ENCODE measurements at regions not wholly inside any gene's neighbourhood (a gene's known extent, or its start where the extent isn't known, plus 50 kb on each side); places are given as distances from the start of the nearest gene placed in this dataset.

DNA sequence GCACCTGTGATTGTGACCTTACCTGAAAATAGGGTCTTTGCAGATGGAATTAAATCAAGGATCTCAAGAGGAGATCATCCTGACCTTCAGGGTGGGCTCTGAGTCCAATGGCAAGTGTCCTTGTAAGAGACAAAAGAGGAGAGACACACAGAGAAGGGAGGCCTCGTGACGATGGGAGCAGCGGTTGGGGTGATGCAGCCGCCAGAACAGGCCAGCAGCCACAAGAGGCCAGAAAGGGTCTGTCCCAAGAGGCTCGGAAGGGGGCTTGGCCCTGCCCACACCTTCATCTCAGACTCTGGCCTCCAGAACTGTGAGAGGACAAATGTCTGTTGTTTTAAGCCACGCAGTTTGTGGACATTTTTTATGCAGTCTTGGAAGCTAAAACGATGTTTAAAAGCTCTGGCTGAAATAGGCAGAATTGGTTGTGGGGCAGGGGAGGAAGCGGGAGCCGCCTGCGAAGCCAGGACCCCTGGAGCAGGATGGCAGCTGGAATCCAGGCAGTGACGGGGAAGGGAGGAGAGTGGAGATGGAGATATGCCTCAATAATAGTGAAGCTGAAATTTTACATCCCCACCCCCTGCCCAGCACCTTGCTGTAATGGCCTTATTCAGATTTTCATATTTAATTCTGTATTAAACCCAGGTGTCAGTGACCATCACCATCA, 216.4 kb downstream of the ANKRD60 start:
- no peak for DNase-seq

DNA sequence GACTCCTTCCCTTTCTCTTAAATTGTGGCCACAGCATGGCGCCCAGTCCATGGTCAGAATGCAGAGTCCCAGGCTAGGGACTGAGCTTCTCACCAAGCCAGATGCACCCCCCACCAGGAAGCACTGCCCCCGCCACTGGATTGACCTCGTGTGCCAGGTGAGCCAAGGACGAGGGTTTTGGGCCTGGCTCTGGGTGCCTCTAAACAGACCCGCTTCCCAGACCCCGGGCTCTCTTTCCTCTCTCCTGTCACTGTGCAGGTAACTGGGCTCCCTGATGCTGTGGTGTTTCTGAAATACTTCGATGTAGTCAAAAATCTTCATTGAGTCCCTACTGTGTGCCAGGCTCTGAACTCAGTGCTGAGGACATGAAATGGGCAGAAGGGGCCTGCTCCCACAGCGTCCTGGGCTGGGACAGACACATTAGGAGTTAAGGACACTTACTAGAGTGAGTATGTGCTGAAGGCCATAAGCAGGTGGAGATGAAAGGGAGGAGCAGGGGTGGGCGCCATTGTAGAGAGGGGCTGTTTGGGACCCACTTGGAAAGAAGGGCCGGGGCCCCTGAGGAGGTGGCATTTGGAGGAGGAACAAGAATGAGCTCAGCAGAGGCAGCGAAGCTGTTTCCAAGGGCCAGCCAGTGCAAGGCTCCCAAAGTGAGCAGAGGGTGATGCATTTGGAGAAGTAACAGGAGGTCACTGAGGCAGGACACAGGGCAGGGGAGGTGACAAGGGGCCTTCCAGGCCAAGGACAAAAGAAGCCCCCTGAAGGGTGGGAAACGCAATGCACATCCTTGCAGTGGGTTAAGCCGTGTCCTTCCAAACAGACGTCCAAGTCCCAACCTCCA, 217.1 kb downstream of the ANKRD60 start:
- DNase-seq = no peak

DNA sequence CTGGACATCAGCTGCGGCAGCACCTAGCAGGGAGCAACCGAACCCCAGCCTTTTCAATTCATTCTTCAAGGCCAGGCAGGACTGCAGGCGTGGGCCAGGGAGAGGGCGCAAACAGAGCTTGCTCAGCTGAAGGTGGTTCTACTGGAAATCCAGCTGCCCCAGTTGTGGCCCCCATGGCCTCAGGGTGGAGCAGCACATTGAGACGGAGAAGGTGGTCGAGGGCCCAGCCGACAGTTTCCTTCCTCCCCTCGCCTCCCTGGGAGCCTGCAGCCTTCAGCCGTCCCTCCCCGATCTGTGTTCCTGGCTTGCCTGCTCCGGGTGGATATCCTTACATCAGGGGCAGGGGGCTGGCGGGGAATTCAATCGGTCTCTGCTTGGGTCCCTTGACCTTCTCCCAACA, 217.8 kb downstream of the ANKRD60 start:
- DNase-seq = no peak

DNA sequence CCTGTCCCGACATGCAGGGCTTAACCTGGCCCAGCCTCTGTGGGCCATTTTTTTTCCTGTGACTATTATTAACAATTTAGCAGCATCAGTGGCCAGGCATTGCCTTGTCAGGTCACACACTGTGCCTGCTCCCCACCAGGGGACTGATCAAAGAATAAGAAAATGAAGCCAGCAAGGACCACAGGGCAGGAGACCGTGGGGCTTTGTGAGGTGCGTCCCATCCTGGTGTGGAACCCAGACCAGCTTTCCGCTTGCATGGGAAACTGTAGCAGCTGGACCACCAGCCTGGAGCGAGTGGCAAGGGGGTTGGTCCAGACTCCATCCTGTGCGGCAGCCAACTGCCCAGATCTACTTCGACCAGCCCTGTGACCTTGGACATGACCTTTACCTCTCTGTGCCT, 218.3 kb downstream of the ANKRD60 start:
- DNase-seq = no peak

DNA sequence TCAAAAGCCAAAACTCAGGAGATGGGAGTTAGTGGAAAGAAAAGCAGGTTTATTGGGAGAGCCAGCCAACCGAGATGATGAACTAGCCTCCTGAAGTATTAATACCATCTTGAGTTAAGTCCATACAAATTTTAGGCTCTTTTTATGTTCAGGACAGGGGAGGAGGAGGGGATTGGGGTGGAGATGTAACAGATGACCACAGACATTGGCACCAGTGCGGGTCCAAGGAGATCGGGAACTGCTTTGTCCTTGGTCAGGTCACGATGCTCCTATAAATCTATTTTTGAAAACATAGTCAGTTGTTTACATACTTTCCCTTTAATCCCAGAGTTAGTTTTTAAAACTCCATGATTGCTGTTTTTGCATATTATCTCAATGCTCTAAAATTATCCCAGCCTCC, 219.6 kb downstream of the ANKRD60 start:
- DNase-seq = no peak

DNA sequence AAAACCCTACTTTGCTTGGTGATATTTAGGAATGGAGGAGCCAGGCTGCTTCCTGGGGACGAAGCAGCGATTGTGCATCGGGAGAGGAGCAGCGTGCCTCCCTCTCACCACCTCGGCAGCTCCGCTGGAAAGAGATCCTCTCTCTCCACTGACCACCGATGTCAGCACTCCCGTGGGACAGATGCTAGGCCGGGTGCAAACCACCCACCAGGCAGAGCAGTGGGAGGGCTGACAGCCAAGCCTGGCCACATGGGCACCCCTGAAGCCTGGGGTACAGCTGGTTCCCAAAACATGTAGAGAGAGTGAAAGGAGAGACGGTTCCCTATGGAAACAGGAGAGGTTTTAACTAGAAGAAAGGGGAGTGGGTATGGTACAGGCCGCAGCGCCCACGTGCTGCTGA, 220.0 kb downstream of the ANKRD60 start:
- DNase-seq = no peak

DNA sequence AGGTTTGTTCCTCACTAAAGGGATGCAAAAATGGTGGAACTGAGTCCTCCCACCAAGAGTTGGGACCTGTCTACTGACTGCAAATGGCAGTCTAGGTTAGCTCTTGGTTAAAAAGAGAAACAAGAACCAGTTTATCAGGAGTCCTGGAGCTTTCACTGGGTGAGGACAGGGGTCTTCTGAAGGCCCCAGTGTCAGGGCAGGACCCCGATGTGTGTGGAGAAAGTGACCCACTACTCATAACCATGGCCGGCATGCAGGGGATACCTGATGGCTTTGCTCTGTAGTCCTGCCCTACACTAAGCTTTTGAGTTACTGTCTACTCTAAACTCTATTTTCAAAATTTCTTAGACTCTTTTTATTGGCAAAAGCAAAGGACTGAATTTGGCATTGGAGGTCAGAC, 220.5 kb downstream of the ANKRD60 start:
- no peak for DNase-seq

DNA sequence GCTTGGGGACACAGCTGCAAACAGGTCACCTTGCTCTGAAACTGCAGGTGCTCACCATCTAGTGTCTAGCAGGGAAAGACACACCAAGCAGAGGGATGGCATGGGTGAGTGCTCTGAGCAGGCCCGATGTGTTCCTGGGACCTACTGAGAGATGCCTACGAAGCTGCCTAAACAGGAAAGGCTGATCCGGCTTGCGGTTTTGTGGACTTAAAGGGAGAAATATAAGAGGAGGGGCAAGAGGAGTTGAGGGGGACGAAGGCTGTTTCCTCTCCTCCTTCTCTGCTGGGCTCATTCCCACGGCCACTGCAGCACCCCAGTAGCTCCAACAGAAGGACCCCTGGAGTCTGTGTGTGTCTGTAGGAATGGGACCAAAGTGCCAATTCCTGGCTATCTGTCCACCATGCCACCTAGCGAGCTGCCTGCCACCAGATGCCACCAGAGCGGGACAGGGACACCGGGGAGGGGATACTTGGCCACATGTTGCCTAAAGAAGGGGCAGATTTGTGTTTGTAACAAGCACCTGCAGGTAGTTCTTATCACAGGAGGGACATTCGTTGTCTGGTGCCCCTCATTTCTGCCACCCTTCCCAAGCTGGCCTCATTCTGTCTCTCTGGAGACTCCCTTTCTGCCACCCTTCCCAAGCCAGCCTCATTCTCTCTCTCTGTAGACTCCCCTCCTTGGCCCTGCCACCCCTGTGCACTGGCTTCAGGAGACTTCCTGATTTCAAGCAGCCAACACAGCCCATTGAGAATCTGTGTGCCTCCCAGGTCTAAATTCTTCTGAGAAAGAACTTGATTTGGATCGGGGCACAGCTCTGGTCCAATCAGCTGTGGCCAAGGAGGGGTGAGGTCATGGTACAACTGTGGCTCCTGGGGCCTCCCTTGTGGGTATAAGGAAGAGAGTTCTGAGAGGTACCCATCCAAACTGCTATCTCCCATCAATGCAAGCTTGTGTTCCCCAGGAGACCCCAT, 221.8 kb downstream of the ANKRD60 start:
- no peak for DNase-seq

DNA sequence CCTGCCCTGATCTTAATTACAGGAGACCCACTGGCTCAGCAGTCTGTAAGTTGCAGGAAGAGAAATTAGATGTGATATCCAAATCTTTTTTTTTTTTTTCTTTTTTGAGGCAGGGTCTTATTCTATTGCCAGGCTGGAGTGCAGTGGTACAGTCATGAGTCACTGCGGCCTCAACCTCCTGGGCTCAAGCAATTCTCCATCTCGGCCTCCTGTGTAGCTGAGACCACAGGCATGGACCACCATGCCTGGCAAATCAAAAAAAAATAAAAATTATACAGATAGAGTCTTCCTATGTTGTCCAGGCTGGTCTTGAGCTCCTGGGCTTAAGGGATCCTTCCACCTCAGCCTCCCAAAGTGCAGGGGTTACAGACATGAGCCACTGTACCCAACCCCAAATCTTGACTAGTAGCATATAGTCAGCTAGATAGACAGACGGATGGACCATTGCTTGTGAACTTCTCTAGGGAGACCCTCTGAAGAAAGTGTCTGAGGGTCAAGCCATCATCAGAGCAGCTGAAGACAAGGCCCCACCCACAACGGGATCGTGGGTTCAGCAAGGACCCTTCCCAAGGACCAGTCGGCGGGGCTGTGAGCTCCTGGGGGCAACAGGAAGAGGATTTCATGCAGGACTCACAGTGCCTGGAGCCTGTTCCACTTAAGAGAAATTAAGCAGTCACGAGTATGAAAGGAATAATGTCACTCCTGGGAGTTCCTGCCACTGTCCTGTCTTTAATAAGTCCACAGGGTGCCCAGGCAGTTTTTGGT, 222.7 kb downstream of the ANKRD60 start:
- DNase-seq = no peak

DNA sequence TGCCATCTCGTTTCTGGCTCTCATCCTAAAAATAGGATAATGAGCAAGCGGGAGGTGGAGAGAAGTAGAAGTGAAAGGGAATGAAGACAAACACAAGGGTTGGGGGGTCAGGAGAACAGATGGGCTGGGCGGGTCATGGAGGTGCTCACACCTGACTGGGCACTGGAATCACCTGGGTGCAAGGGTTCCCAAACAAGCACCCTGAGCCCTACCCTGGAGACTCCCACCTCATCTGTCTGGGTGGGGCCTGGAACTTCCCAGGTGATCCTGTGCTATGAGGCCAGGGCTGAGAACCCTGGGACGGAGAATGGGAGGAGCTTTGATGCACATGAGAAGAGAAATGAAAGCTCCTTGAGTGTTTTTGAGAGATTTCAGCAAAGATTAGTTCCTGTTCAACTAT, 223.6 kb downstream of the ANKRD60 start:
- DNase-seq = no peak

DNA sequence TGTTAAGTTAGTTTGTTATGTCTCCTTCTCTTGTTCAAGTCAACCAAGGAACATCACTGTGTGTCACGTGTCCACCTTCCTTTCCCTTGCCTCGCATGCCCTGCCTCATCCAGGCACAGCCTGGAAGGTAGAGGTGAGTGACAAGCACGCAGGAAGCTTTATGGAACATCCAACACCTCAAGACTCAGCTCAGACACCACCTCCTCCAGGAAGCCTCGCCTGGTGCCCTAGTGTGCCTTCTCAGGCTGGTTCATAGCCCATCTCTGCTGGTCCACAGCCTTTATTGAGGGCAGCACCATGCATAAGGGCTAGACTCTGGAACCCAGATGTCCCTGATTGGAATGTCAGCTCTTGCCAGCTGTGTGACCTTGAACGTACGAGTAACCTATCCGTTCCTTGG, 224.3 kb downstream of the ANKRD60 start:
- no peak for DNase-seq

DNA sequence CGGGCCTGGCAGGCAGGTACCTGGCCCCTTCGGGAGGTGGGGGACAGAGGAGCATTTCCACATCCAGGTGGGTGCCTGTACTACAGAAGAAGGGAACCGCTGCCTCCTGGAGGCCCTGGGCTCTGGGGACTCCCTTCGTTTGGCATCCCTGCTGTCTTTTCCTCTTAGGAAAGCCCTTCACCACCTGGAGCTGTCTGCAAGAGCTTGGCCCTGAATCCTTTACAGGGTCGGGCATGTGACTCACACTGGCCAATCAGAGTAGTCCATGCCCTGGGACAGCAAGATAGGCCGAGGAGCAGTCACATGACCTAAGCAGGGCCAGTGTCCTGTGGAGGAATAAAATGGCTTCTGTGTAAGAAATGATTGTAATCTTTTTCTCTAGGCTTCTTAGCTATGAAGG, 224.9 kb downstream of the ANKRD60 start:
- no peak for DNase-seq

DNA sequence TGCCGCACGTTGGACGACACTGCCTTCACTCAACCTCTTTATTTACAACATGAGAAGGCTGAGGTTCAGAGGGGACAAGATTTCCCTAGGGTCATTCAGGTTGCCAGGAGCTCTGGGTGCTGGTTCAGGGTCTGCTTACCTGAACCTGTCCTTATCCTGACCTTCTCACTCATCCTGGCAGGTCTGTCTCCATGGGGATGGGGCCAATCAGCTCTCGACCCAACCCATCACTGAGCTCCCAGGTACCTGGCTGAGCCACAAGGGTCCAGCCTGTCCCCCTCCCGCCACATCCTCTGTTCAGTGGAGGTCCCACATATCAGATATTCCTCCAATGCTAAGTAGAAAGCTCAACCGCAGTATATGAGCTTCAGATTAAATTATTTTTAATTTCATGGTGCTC, 225.6 kb downstream of the ANKRD60 start:
- no peak for DNase-seq

DNA sequence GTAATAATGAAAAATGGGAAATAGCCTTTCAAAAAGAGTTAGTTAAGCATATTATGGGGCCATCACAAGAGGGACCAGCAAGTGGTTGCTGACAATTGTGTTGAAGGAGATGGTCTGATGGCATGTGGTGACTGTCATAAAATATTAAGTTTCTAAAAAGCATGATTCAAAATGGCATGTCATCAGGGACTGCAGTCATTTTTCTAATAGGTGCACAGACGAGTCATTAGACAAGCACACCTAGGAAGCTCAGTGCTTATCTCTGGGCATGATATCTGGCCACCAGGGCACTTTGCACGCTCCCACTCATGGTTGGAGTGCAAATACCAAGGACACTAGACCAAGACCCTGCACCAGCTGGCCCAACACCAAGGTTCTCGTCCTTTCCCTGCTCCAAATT, 226.5 kb downstream of the ANKRD60 start:
- no peak for DNase-seq

DNA sequence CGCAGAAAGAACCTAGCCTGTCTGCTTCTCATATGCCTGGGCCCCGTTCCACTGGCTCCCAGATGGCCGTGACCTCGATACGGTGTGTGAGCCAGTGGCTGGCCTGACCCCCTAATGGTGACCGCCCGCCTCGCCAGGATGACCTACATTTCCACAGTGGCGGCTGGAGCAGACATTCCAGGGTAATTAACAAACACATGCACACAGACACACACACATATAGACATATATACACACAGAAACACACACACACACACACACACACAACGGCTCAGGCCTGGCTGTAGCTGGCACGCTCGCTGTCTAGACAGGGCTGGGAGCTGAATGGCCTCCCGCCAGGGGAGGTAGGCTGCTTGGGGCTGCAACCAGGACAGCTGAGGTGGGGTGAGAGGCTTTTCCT, 227.1 kb downstream of the ANKRD60 start:
- no peak for DNase-seq

DNA sequence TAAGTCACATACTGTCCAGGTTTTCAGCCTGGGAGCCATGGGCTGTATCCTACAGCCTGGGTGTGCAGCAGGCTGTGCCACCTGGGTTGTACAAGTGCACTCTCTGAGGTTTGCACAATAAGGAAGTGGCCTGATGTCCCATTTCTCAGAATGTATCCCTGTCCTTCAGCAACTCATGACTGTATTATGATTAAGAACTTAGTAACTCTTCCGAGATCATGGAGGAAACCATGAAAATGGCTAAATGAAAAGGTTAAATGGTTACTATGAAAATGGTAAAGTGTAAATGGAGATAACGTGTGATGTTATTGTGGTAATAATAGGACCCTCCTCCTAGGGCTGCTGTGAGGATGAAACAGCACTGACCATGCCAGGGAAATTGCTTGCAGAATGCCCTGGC, 227.6 kb downstream of the ANKRD60 start:
- no peak for DNase-seq

DNA sequence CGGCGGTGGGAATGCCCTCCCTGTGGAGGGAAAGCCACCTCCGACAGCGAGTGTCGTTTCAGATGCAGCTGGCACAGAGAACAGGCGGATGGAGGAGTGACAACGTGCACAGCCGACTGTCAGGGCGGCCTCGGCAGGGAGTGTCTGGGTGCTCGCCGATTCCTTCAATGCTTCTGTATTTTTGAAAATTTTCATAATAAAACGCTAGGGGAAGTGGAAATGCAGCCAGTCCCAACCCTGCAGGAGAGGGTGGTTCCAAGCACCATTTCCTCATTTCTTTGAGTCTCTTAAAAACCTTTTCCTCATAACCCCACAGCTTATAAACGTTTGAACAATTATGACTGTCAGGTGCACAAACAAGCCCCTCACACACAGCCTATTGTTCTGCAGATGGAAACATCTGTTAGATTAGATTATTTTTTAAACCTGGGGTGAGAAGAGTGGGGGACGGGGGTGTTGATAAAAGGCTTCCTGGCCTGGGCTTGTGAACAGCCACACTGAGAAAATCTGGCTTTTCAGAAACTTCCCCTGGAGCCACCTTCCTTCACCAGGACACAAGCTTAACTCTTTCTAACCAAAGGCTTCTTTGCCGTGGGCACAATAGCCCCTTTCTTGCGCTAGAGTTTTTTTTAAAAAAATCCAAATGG, 228.9 kb downstream of the ANKRD60 start:
- peak; percentile 9 for DNase-seq

DNA sequence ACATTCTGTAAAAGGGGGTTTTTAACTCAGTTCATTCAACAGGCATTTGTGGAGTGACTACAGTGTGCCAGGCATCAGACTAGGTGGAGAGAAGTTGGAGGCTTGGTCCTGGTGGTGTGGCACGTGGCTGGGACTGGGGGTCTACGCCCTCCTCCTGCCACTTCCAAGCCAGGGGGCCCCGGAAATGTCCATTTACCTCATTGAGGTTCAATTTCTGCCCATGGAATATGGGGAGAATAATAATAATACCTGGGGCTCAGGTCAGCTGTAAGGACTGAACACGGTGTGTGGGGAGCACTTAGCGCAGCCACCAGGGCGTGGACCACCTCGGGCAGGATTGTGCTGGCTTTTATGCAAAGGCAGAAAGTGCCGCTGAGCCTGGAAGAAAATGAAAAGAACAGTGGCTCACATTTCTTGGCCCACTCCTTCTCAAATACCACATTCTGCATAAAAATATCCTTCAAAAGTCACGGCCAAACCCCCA, 229.4 kb downstream of the ANKRD60 start:
- no peak for DNase-seq

DNA sequence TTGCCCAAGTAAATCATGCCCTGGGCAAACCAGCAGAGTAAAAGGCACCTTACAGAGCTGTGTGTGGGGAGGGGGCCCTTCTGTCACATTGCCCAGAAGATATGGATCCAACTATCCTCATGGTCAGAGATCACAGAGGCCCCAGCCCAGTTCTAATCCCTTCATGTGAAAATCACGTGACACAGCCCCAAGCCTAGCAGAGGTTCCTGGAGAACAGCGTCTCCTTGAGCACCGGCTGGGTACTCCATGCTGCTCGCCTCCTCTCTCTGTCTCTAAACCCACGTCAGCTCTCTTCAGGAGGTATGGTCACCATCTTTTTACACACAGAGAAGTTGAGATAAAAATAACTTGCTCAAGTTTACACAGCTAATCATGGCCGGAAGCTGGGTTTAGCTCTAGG, 230.2 kb downstream of the ANKRD60 start:
- DNase-seq = no peak

DNA sequence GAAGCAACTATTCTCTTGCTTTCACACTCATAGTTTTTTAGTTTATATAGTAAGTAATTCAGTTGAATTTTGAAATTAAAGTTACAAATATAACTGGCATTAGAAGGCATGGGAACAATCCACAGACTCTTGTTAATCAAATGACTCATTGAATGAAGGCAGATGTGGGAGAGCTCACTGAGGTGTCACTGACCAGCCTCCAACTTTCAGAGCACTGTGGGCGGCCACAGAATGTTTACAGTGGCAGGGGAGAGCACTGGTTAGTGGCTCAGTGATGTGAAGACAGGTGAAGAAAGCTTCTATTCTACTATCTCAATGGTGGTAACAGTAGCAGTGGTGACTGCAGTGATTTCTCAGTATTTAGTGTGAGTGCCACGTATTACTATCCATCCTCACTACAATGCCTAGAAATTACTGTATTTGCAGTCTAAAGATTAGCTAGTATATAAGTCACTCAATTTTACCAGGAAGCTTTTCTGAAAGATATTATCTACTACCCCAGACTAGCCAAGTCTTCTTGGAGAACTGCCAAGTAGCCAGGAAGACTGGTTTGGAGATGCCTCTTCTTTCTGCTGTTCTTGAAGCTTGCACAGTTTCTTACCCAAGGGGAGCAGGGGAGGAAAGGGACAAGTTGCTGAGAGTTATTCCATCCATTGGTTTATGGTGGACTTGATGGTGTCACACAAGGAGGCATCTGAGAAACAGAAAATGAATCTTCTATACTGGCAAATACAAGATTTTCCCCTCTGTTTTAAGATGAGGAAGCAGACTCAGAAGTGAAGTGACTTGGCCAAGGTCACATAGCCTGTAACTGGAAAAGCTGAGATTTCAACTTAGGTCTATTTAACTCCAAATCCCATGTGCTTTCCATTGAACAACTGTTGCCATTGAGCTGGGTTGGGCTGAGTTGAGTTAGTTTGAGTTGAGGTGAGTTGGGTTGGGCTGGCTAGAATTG, 231.2 kb downstream of the ANKRD60 start:
- DNase-seq = no peak

DNA sequence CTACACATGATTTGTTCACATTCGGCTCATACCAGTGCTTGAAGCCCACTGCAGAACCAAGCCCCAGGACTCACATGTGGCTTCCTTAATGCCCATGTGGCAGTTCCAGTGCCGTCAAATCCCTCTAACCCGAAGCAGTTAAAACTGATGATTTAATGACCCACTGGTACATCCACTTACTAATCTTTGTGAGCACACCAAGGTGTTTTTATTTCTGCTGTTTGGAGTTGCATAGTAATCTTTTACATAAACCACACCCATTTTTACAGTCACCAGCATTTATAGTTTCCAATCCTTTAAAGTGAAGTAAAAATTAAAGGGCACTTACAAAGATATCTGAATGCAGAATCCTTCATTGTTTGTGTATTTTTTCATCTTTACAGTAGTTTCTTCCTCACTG, 232.0 kb downstream of the ANKRD60 start:
- no peak for DNase-seq

Data from CD4-positive, alpha-beta T cell treated with Interleukin-4 for 4 hours (primary cell).